COLO668 (cell line): ENCODE measurements at regions not wholly inside any gene's neighbourhood (a gene's known extent, or its start where the extent isn't known, plus 50 kb on each side); places are given as distances from the start of the nearest gene placed in this dataset.

Source experiments
- DNase-seq: peaks from one replicate; lab custom pipeline; 2025; ENCODE audit not compliant: unreplicated experiment; lab: John Stamatoyannopoulos, UW

- DNase-seq, result no peak
Observed at GRCh38 chr14:54306806-54307205, 90.0 kb upstream of the CDKN3 start.

- no peak for DNase-seq
Observed at GRCh38 chr14:54309615-54310014, 87.2 kb upstream of the CDKN3 start.

- no peak for DNase-seq
Observed at GRCh38 chr14:54310151-54310850, 86.5 kb upstream of the CDKN3 start.

GRCh38 chr14:54310851-54311228, 86.0 kb upstream of the CDKN3 start:
- DNase-seq, result no peak

- DNase-seq, result no peak
Observed at GRCh38 chr14:54312166-54312801, 84.5 kb upstream of the CDKN3 start.

GRCh38 chr14:54314365-54315104, 82.3 kb upstream of the CDKN3 start:
- no peak for DNase-seq

GRCh38 chr14:54316652-54317051, 80.2 kb upstream of the CDKN3 start:
- no peak for DNase-seq

GRCh38 chr14:54317391-54317790, 79.4 kb upstream of the CDKN3 start:
- DNase-seq, result no peak

GRCh38 chr14:54322246-54322645, 74.6 kb upstream of the CDKN3 start:
- no peak for DNase-seq

- DNase-seq, result peak; percentile 36
Observed at GRCh38 chr14:54322701-54323337, 74.0 kb upstream of the CDKN3 start.

- no peak for DNase-seq
Observed at GRCh38 chr14:54325766-54326165, 71.0 kb upstream of the CDKN3 start.

GRCh38 chr14:54329082-54329695, 67.6 kb upstream of the CDKN3 start:
- peak; percentile 40 for DNase-seq

GRCh38 chr14:54330876-54331275, 65.9 kb upstream of the CDKN3 start:
- no peak for DNase-seq

- no peak for DNase-seq
Observed at GRCh38 chr14:54331516-54331915, 65.3 kb upstream of the CDKN3 start.

- DNase-seq, result no peak
Observed at GRCh38 chr14:54332490-54332889, 64.3 kb upstream of the CDKN3 start.

GRCh38 chr14:54333511-54333910, 63.3 kb upstream of the CDKN3 start:
- DNase-seq, result no peak

- DNase-seq, result no peak
Observed at GRCh38 chr14:54335569-54336155, 61.1 kb upstream of the CDKN3 start.

GRCh38 chr14:54337314-54337713, 59.5 kb upstream of the CDKN3 start:
- no peak for DNase-seq

GRCh38 chr14:54338696-54339317, 58.0 kb upstream of the CDKN3 start:
- DNase-seq, result no peak

- DNase-seq, result no peak
Observed at GRCh38 chr14:54339771-54340170, 57.0 kb upstream of the CDKN3 start.
